ENCODE measurements at regions not wholly inside any gene's neighbourhood (a gene's known extent, or its start where the extent isn't known, plus 50 kb on each side); places are given as distances from the start of the nearest gene placed in this dataset.

GRCh38 chr15:69653846-69654245, 201.2 kb downstream of the RPLP1 start:
- TF ChIP-seq CEBPB (IDR thresholded peaks at IDR 0.05) (no peak), MAX (IDR thresholded peaks at IDR 0.05) (no peak), FOXM1 (IDR thresholded peaks at IDR 0.05; ENCODE audit: borderline replicate concordance, low read depth) (no peak), USF1 (IDR thresholded peaks at IDR 0.05) (no peak), REST (IDR thresholded peaks at IDR 0.05; ENCODE audit: low read depth) (no peak), RAD21 (IDR thresholded peaks at IDR 0.05; ENCODE audit: low read depth) (no peak)

Measured in Ishikawa (cell line).